H9 (cell line): ENCODE measurements at regions not wholly inside any gene's neighbourhood (a gene's known extent, or its start where the extent isn't known, plus 50 kb on each side); places are given as distances from the start of the nearest gene placed in this dataset.

Source experiments
- DNase-seq: peaks from one replicate; pipeline ENCODE4 v3.0.0-alpha.2; 2017
- H2AFZ ChIP-seq: one replicate; pipeline ENCODE4 v1.6.1; 2013; ENCODE audit warnings: mild to moderate bottlenecking, low read length, control low read depth, moderate library complexity
- H2AK5ac ChIP-seq: 2 replicates; pipeline ENCODE4 v1.6.1; 2013; ENCODE audit warnings: low read length, control low read depth, mixed read lengths; ENCODE audit not compliant: insufficient read length
- H2BK120ac ChIP-seq: one replicate; pipeline ENCODE4 v1.6.1; 2013; ENCODE audit warnings: low read depth, mild to moderate bottlenecking, low read length, control low read depth, inconsistent platforms; ENCODE audit not compliant: poor library complexity, severe bottlenecking
- H2BK12ac ChIP-seq: 2 replicates; pipeline ENCODE4 v1.6.1; 2013; ENCODE audit warnings: low read length, control low read depth, mixed read lengths, low read depth; ENCODE audit not compliant: insufficient read length
- H2BK15ac ChIP-seq: 2 replicates; pipeline ENCODE4 v1.6.1; 2013; ENCODE audit warnings: low read depth, low read length, control low read depth
- H2BK20ac ChIP-seq: one replicate; pipeline ENCODE4 v1.6.1; 2013; ENCODE audit warnings: low read depth, mild to moderate bottlenecking, low read length, control low read depth, inconsistent platforms; ENCODE audit not compliant: poor library complexity, severe bottlenecking
- H2BK5ac ChIP-seq: 2 replicates; pipeline ENCODE4 v1.6.1; 2013; ENCODE audit warnings: low read length, control low read depth, mixed read lengths; ENCODE audit not compliant: insufficient read length
- H3K14ac ChIP-seq: 2 replicates; pipeline ENCODE4 v1.6.1; 2013; ENCODE audit warnings: low read length, control low read depth; ENCODE audit not compliant: insufficient read depth
- H3K18ac ChIP-seq: 2 replicates; pipeline ENCODE4 v1.6.1; 2013; ENCODE audit warnings: low read depth, mild to moderate bottlenecking, mixed read lengths, low read length, control low read depth; ENCODE audit not compliant: insufficient read length
- H3K23ac ChIP-seq: 2 replicates; pipeline ENCODE4 v1.6.1; 2013; ENCODE audit warnings: low read length, control low read depth, mixed read lengths, low read depth; ENCODE audit not compliant: insufficient read length
- H3K23me2 ChIP-seq: 2 replicates; pipeline ENCODE4 v1.6.1; 2013; ENCODE audit warnings: low read depth, mild to moderate bottlenecking, mixed read lengths, low read length, control low read depth; ENCODE audit not compliant: insufficient read length, poor library complexity, severe bottlenecking
- H3K27ac ChIP-seq: 2 replicates; pipeline ENCODE4 v1.5.1; 2013; ENCODE audit warnings: low read length, control low read depth, mixed read lengths, low read depth; ENCODE audit not compliant: insufficient read length
- H3K27me3 ChIP-seq: 2 replicates; pipeline ENCODE4 v1.6.1; 2013; ENCODE audit warnings: low read length, control low read depth, inconsistent platforms; ENCODE audit not compliant: insufficient read depth
- H3K4ac ChIP-seq: 2 replicates; pipeline ENCODE4 v1.6.1; 2013; ENCODE audit warnings: low read depth, mild to moderate bottlenecking, control low read depth, inconsistent platforms, low read length, moderate library complexity
- H3K4me1 ChIP-seq: 2 replicates; pipeline ENCODE4 v1.6.1; 2013; ENCODE audit warnings: low read length, control low read depth, inconsistent platforms; ENCODE audit not compliant: insufficient read depth
- H3K4me2 ChIP-seq: 2 replicates; pipeline ENCODE4 v1.6.1; 2013; ENCODE audit warnings: low read length, control low read depth, mixed read lengths; ENCODE audit not compliant: insufficient read length, insufficient read depth
- H3K56ac ChIP-seq: 2 replicates; pipeline ENCODE4 v1.6.1; 2013; ENCODE audit warnings: low read depth, mild to moderate bottlenecking, mixed read lengths, low read length, control low read depth; ENCODE audit not compliant: insufficient read length
- H3K79me1 ChIP-seq: 2 replicates; pipeline ENCODE4 v1.6.1; 2013; ENCODE audit warnings: low read depth, mild to moderate bottlenecking, moderate library complexity, low read length, control low read depth, inconsistent platforms; ENCODE audit not compliant: insufficient read depth, poor library complexity, severe bottlenecking
- H3K79me2 ChIP-seq: 2 replicates; pipeline ENCODE4 v1.6.1; 2013; ENCODE audit warnings: low read length, control low read depth, inconsistent platforms; ENCODE audit not compliant: insufficient read depth
- H3K9ac ChIP-seq: 2 replicates; pipeline ENCODE4 v1.6.1; 2013; ENCODE audit warnings: low read length, control low read depth, mixed read lengths; ENCODE audit not compliant: insufficient read length; ENCODE audit errors: extremely low read depth
- H3K9me3 ChIP-seq: one replicate; pipeline ENCODE4 v1.6.1; 2013; ENCODE audit warnings: low read depth, low read length, inconsistent platforms; ENCODE audit not compliant: control insufficient read depth
- H3T11ph ChIP-seq: one replicate; pipeline ENCODE4 v1.6.1; 2013; ENCODE audit warnings: mild to moderate bottlenecking, low read length, control low read depth, inconsistent platforms
- H4K20me1 ChIP-seq: one replicate; pipeline ENCODE4 v1.6.1; 2013; ENCODE audit not compliant: control insufficient read depth, insufficient read length, insufficient read depth
- H4K5ac ChIP-seq: 2 replicates; pipeline ENCODE4 v1.6.1; 2013; ENCODE audit warnings: low read depth, mild to moderate bottlenecking, mixed read lengths, low read length, control low read depth; ENCODE audit not compliant: insufficient read length
- H4K8ac ChIP-seq: replicated peaks from 2 replicates; pipeline ENCODE4 v1.6.1; 2013; ENCODE audit warnings: low read length, control low read depth, mixed read lengths, low read depth; ENCODE audit not compliant: insufficient read length
- H4K91ac ChIP-seq: 2 replicates; pipeline ENCODE4 v1.6.1; 2013; ENCODE audit warnings: low read depth, mild to moderate bottlenecking, moderate library complexity, mixed read lengths, low read length, control low read depth; ENCODE audit not compliant: insufficient read length
- H3K27ac Mint-ChIP-seq, 3 experiments: 2 replicates in 2 of 3; 3 replicates in 1 of 3; pipeline ENCODE4 v1.8.0; 2020 to 2021; ENCODE audit warnings: mixed read lengths in 3 of 3, mild to moderate bottlenecking in 1 of 3, moderate library complexity in 1 of 3
- H3K27me3 Mint-ChIP-seq: 2 replicates; pipeline ENCODE4 v1.8.0; 2021; ENCODE audit warnings: low read depth, mild to moderate bottlenecking, moderate library complexity, mixed read lengths
- H3K36me3 Mint-ChIP-seq, 3 experiments: 2 replicates in 2 of 3; 3 replicates in 1 of 3; pipeline ENCODE4 v1.8.0; 2020 to 2021; ENCODE audit warnings: low read depth in 3 of 3, mixed read lengths in 3 of 3; ENCODE audit not compliant: insufficient read depth in 1 of 3
- H3K4me1 Mint-ChIP-seq, 2 experiments: 2 replicates each; pipeline ENCODE4 v1.8.0; 2020; ENCODE audit warnings: mixed read lengths in 2 of 2
- H3K4me3 Mint-ChIP-seq, 2 experiments: 2 replicates in 1 of 2; 3 replicates in 1 of 2; pipeline ENCODE4 v1.8.0; 2020 to 2021; ENCODE audit warnings: mild to moderate bottlenecking in 2 of 2, mixed read lengths in 2 of 2, moderate library complexity in 1 of 2
- H3K9me3 Mint-ChIP-seq, 2 experiments: 2 replicates in 1 of 2; 3 replicates in 1 of 2; pipeline ENCODE4 v1.8.0; 2020; ENCODE audit warnings: mild to moderate bottlenecking in 2 of 2, mixed read lengths in 2 of 2, moderate library complexity in 1 of 2
- CTCF ChIP-seq: fragments of 200-600 bp; sonication (generic); conservative IDR thresholded peaks from 3 replicates; pipeline ENCODE4 v1.8.0; 2021; ENCODE audit warnings: antibody characterized with exemption, mild to moderate bottlenecking
- WGBS: extraction: QIAGEN DNeasy Blood & Tissue Kit; methylation state at CpG from one replicate; pipeline ENCODE4 v1.1.7; 2013; ENCODE audit warnings: missing lambda C conversion rate, low lambda C conversion rate, mixed read lengths; ENCODE audit not compliant: insufficient read length; ENCODE audit errors: extremely low coverage; 5-methylcytosine and 5-hydroxymethylcytosine counted together

GRCh38 chr9:103702572-103702971 is 391.5 kb upstream of the SMC2 start:
- Histone ChIP-seq H3K4ac (no peak overlapping the region), H4K20me1 (no peaks in the 10 kb centered on the region), H4K8ac (no peak overlapping the region), H3K27ac (no peak overlapping the region), H4K91ac (no peak overlapping the region), H3K4me1 (peaks cover 5% of the 10 kb centered on the region), H3K79me2 (no peaks in the 10 kb centered on the region), H2BK120ac (no peak overlapping the region), H2AK5ac (no peak overlapping the region), H2BK20ac (no peak overlapping the region), H2AFZ (no peak overlapping the region), H3K9me3 (no peaks in the 10 kb centered on the region), H3K23ac (no peak overlapping the region), H3K9ac (no peak overlapping the region), H3K79me1 (no peaks in the 10 kb centered on the region), H2BK5ac (no peak overlapping the region), H2BK12ac (no peak overlapping the region), H3K14ac (no peak overlapping the region), H3K4me2 (no peak overlapping the region), H2BK15ac (no peak overlapping the region), H4K5ac (no peak overlapping the region), H3K23me2 (no peaks in the 10 kb centered on the region), H3K18ac (no peak overlapping the region), H3K56ac (no peak overlapping the region), H3T11ph (no peak overlapping the region), H3K27me3 (no peaks in the 10 kb centered on the region)
- no CpG with 5 or more reads among the region's 4 CpGs for WGBS
- H3K4me3 Mint-ChIP-seq: no peak overlapping the region
- DNase-seq: no peak
- no peak overlapping the region for H3K27ac Mint-ChIP-seq
- H3K9me3 Mint-ChIP-seq: no peaks in the 10 kb centered on the region
- H3K4me1 Mint-ChIP-seq: peaks cover 8 to 14% of the 10 kb centered on the region in 2 experiments
- no peaks in the 10 kb centered on the region for H3K36me3 Mint-ChIP-seq
- no peaks in the 10 kb centered on the region for H3K27me3 Mint-ChIP-seq
- no peak for TF ChIP-seq CTCF
